Stimulated activated CD4-positive, alpha-beta T cell treated with anti-CD3 and anti-CD28 coated beads, Interleukin-15, amount 100 ng/mL, for 48 hours (primary cell): ENCODE measurements at regions not wholly inside any gene's neighbourhood (a gene's known extent, or its start where the extent isn't known, plus 50 kb on each side); places are given as distances from the start of the nearest gene placed in this dataset.
"Not testable (repeated sequence)": the region's sequence is repeated elsewhere in the genome, so short reads cannot be mapped to it uniquely, and the experiment has no call there.

Experiments used
- DNase-seq, 2 donors: peaks; one replicate each; pipeline ENCODE4 v3.0.0-alpha.2; 2020; ENCODE audit warnings: low read depth in 2 of 2

- no peak for DNase-seq
Observed at GRCh38 chr3:5357089-5357488, 169.6 kb downstream of the EDEM1 start.

- DNase-seq: no peak
Observed at GRCh38 chr3:5358911-5359310, 171.4 kb downstream of the EDEM1 start.

DNA sequence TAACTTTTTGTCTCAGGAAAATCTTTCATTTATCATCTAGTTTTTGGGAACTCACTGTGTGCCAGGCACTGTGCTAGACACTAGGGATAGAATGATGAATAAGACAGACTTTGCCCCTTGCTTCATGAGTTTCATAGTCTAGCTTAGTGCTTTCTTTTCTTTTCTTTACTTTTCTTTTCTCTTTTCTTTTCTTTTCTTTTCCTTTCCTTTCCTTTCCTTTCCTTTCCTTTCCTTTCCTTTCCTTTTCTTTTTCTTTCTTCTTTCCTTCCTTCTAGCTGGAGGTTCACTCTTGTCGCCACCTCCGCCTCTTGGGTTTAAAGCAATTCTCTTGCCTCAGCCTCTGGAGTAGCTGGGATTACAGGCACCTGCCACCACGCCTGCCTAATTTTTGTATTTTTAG is 172.9 kb downstream of the EDEM1 start:
- no peak for DNase-seq

- no peak for DNase-seq
Observed at GRCh38 chr3:5366746-5367145, 179.2 kb downstream of the EDEM1 start.

- not testable (repeated sequence) for DNase-seq
Observed at GRCh38 chr3:5371555-5371954, 184.0 kb downstream of the EDEM1 start.

- DNase-seq: no peak
Observed at GRCh38 chr3:5376761-5377160, 189.3 kb downstream of the EDEM1 start.

GRCh38 chr3:5379266-5379665 is 191.8 kb downstream of the EDEM1 start:
- not testable (repeated sequence) for DNase-seq

- DNase-seq: not testable (repeated sequence)
Observed at GRCh38 chr3:5383486-5384263, 196.2 kb downstream of the EDEM1 start.

- no peak for DNase-seq
Observed at GRCh38 chr3:5384557-5385236, 197.2 kb downstream of the EDEM1 start.

DNA sequence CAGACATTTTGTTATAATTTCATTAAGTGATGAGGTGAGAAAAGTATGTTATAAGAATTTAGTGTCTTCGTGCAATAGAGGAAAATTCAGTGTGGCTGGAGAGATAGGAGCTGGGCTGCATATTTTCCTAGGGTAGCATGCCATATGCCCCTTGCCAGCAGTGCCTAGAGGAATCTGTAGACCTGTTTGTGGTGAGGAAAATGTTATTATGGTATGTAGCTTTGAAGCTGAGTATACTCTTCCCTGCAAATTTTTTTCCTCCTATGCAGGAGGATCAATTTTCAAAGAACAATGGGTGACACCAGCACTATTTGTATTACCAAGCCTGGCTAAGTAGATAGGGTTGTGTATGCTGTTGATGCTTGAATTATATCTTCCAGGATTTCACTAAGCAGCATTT is 200.6 kb downstream of the EDEM1 start:
- DNase-seq: no peak

DNA sequence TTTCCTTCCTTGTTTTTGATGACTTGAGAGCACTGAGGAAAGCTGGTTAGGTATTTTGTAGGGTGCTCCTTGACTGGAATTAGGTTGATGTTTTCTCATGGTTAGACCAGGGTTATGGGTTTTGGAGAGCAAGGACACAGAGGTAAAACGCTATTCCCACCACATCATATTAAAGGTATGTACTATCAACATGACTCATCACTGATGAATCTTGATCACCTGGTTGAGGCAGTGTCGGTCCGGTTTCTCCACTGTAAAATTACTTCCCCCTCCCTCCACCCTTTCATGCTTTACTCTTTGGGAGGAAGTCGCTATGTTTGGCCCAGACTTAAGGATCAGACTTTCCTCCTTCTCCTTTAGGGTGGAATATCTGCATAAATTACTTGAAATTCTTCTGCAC is 201.6 kb downstream of the EDEM1 start:
- DNase-seq: no peak

- DNase-seq: no peak
Observed at GRCh38 chr3:5390221-5390620, 202.7 kb downstream of the EDEM1 start.

DNA sequence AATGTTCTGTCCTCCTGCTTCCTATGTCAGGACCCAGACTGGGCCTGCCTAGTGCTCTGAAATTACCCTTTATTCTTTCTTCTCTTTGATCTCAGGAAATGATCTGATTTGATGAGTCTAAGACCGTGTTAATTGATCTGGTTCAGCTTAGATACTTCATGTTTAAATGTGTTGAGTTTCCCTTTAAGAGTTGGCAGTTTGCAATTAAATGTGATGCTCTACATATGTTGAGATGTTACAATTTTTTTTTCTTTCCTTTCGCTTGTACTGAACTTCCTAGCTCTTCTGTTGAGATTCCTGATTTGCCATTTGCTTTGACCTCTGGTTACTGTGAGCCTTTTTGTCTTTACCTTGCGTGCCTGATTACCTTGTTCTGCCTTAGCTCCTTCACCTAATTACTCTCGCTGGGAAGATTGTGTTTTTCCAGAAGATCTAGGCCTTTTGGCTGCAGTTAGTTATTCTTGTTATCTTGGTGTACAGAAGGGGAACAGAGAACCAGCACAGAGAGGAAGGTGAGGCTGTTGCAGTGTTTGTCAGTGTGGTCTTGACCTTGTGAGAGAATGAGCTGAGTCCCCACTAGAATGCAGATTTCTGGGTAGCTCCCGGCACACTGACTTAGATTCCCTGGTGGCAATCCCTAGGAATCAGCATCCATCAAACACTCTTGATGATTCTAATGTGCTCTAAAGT is 203.6 kb downstream of the EDEM1 start:
- DNase-seq: no peak

- DNase-seq: no peak
Observed at GRCh38 chr3:5401002-5401401, 213.5 kb downstream of the EDEM1 start.

GRCh38 chr3:5404718-5405117 is 217.2 kb downstream of the EDEM1 start:
- no peak for DNase-seq

GRCh38 chr3:5411786-5412185 is 224.3 kb downstream of the EDEM1 start:
- DNase-seq: no peak

GRCh38 chr3:5423076-5423475 is 235.6 kb downstream of the EDEM1 start:
- no peak for DNase-seq

- no peak for DNase-seq
Observed at GRCh38 chr3:5423523-5423922, 236.0 kb downstream of the EDEM1 start.

DNA sequence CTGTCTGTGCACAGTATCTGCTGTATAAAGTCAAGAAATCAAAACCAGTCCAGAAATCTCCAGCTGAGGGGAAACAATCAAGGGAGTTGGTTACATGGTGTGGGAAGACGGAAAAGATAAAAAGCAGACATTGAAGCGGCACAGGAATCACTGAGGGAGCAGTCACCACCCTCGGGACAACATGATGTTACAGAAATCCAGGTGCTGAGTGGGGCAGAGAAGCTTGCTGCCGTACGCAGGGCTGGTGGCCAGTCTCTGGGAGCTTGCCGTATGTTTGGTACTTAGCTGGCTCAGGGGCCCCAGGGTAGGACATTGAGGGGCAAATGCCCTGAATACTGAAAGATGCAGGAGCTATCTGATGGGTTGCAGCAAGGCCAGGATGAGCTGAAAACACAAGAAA is 237.9 kb downstream of the EDEM1 start:
- no peak for DNase-seq

- DNase-seq: peak; percentile 36 to 53
Observed at GRCh38 chr3:5426094-5426883, 238.8 kb downstream of the EDEM1 start.

- no peak for DNase-seq
Observed at GRCh38 chr3:5427021-5427420, 239.5 kb downstream of the EDEM1 start.

DNA sequence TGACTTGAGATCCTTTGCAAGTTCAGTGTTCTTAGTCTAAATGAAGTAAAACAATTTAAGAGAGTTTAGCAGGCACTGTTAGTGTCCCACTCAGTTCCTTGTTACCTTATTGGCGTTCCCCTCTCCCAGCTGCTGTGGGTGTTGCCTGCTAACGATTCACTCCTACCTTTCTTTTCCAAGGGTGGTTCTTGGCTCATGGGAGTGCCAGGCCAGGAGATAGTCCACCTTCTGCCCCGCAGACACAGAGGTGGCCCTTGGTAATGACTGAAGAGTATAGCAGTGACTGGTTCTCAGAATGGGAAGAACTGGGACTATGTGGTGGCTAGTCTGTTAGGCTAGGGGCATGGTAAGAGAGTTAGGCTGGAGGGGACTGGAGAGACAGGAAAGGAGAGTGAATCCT is 240.4 kb downstream of the EDEM1 start:
- no peak for DNase-seq
